NCI-H1694 treated with DMSO at 0.1 percent for 48 hours (cell line): ENCODE measurements at regions not wholly inside any gene's neighbourhood (a gene's known extent, or its start where the extent isn't known, plus 50 kb on each side); places are given as distances from the start of the nearest gene placed in this dataset.
"Not testable (repeated sequence)": the region's sequence is repeated elsewhere in the genome, so short reads cannot be mapped to it uniquely, and the experiment has no call there.

Experiments
- DNase-seq: peaks from one replicate; lab custom pipeline; 2025; lab: John Stamatoyannopoulos, UW

DNA sequence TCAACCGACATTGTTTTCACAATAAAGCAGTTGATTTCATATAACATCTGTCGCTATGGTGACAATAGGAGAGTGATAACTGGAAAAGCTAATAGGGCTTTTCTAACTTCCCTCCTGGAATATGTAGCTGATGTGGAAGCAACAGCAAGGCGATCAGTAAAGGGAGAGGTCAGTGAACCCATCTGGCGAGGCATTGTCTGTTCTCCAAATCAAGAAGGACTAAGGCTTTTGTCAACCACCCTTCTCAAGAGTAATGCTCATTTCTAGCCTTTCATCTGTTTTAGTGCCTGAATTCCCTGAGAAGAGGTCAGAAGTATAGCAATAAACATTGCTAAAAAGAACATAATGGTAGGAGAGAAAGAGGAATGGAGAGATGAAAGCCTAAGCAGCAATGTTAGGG lies 201.3 kb downstream of the AKAP7 start:
- no peak for DNase-seq

DNA sequence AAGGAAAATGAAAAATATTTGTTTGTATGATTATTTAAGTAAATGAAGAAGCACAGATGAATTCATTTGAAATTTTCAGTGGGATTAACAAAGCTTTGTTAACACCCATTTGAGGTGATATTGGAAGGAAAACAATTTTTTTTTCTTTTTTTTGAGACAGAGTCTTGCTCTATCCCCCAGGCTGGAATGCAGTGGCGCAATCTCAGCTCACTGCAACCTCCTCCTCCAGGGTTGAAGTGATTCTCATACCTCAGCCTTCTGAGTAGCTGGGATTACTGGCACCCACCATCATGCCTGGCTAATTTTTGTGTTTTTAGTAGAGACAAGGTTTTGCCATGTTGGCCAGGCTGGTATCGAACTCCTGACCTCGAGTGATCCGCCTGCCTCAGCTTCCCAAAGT lies 211.6 kb downstream of the AKAP7 start:
- DNase-seq, result not testable (repeated sequence)

DNA sequence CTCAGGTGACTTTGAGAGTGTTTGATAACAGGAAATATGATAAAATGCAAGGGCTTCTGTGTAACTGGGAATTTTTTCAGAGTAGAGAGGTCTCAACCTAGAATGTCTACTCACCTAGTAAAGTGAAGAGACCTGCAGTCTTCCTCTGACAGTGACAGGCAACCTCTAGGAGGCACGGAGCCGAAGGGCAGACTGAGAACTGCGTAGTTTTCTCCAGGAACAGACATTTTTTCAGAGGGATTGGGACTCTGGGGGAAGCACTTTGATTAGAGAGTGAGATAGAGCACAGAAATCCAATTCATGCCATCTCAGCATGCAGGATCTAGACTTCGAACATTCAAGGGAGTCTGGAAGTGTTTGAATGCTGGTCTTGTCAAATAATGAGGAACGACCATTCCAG lies 213.3 kb downstream of the AKAP7 start:
- no peak for DNase-seq

DNA sequence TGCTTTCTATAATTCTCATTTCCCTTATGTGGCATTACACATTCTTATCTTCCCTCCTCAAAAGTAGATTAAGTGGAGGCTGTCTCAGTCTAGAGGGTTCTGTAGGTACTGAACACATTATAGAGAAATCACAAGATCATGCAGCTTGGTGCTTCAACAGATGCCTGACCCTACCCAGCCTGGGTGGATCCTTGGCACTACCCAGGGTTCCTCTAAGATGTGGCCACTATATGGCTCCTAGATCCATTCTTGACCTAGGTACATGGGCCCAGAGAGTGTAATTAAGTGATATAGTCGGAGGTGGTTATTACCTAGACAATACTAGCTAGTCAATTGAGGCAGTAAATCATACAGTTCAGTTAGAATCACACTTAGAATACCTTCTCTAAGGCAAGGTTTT lies 213.9 kb downstream of the AKAP7 start:
- DNase-seq, result no peak

DNA sequence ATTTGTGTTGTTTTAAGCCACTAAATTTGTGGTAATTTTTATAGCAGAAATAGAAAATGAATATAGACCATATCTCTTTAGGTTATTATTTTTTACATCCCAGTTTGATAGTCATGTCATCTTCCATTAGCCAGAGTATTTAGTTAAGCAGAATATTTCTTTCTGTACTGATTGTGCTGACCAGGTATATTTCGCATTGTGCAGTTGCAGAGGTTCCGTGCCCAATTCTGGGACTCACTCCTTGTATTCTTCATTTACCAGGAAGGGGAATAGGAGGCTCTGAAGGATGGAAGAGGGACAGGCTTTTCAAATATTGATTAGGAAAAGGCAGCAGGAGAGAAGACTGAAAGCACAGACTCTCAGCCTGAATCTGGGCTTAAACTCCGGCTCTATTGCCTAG lies 217.8 kb downstream of the AKAP7 start:
- DNase-seq, result no peak

DNA sequence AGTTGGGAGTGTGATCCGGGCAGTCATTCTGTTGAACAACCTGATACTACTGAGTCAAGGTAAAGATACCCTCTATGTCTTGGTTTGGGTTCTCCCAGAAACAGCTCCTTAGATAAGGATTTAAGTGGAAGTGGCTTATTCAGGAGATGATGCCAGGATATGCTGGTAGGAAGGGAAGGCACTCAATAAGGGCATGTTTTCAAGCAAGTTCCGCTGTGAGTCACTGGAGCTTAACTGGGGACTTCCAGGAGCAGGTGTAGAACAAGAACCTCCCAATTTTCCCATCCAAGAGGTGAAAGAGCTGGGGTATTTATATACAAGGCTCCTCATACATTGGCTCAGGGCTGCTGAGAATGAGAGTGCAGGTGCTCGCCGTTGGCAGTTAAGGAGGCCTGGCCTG lies 218.6 kb downstream of the AKAP7 start:
- DNase-seq, result no peak

DNA sequence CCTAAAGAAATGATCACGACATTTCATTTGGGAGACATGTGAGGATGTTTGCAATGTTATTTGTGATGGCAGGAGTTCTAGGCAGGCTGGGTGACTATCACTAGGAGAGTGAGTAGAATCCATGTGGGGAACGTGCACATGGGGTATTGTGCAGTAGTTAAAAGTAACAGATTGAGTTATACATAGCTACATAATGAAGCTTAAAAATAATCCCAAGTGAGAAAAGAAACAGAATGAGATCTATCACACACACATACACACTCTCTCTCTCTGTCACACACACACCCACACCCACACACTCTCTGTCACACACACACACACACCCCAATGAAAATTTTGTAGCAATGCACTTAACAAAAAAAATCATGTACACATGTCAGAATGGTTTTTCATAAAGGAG lies 218.7 kb upstream of the ARG1 start:
- no peak for DNase-seq

DNA sequence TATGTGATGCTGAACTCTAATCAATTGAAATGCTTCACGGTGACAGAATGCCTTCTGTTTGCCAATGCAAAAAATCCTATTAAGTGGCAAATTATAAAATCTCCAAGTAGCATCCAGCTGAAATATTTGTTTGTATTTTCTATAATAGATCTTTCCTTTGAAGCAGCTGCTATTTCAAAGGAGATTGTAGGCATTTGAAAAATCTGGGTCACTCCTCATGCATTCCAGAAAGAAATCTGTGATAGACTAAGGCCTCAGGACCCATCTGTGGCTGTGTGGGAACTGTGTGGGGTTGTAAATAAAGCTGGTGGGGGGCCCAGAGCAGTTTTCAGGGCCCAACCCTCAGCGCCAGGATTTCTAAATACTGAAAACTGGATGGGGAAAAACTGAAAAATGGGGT lies 216.9 kb upstream of the ARG1 start:
- DNase-seq, result no peak

DNA sequence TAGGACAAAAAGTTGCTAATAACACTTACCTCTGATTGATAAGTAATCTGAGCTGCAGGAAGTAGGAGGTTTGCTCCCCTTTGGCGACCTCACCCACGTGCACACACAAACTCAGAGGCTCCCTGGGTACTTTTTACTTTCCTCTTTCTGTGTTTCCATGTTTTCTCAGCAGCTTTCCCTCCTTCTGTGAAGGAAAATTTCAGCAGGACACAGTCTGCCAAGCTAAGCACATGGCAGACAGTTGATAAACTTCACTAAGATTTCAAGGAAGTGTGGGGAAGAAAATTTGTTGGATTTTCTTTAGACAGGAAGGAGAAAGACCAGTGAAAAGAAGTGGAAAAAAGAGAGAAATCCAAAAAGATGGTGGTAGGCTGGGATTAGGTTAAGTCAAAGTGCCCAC lies 215.5 kb upstream of the ARG1 start:
- DNase-seq, result no peak

DNA sequence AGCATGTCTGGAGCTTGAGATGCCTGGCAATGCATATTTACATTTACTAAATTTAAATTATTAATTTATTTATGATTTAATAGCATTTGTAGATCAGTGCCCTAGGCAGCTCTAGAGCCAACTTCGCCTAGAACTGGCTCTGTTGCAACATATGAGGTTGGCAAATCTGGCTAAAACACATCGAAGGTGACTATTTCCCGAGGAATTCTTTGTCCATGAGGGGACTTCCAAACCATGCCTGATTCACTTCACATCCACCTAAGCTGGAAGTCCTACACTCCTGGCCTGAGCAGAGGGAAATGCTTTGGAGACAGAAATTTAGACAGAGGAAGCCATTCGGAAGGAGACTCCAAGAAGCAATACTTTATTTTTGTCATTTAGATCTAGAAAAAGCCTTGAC lies 211.0 kb upstream of the ARG1 start:
- no peak for DNase-seq

DNA sequence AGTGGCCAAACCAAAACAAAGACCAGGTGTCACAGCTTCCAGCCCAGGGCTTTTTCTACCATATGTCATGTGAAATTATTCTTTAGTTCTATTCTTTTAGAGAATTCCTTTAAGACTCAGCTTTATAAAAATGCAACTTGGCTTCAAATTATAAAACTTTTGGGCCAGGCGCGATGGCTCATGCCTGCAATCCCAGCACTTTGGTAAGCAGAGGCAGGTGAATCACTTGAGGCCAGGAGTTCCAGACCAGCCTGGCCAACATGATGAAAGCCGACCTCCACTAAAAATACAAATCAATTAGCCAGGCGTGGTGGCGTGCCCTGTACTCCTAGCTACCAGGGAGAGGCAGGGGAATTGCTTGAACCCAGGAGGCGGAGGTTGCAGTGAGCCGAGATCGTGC lies 210.3 kb upstream of the ARG1 start:
- DNase-seq, result no peak

DNA sequence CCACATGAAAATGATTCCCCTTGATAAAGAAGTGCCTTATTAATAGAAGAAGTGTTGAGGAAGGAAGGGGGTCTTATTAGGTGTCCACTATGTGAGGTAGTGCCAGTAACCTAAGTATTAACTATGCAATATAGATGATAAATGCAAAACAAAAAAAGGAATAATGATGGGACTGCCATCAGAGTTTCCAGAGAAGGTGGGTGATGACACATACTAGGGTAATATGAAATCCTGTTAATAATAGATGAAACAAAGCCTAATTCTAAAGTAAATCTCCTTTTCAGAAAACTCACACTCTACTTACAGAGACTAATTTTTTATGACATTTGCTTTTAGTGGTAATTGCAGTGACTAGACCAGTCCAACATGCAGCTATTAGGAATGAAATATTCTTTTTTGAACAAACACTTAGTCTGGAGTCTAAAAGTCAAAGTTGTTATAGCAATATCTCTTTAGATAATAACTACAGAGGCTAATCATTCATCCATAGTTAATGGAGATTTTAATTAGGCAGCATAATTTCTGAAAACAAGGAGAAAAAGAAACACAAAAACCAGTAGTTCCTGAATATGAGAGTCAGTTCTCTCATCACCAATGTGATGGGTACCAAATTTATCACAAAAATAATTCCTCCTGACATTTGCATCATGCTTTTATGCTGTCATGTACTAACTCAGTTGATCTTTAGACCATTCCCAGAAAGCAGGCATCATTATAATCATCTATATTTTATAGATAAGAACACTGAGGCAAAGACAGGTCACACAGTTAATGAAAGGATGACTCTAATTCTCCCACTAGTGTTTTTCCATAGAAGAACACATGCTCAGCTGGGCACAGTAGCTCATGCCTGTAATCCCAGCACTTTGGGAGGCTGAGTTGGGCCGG lies 208.8 kb upstream of the ARG1 start:
- no peak for DNase-seq

DNA sequence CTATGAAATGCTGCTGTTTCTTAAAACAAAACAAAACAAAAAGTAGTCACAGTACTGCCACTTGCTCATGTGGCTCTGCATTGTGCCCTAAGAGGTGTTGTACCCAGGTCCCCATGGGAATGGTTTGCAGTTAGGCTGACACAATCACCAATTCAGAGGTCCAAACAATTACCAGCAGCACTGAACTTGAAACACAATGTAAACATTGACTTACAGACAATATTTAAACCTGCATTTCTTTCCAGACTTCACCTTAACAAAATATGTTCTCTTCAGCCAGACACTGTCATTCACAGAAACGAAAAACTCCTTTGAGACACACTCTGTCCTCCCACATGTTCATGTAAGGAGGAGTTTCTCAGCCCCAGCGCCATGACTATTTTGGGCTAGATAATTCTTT lies 206.8 kb upstream of the ARG1 start:
- DNase-seq, result no peak

DNA sequence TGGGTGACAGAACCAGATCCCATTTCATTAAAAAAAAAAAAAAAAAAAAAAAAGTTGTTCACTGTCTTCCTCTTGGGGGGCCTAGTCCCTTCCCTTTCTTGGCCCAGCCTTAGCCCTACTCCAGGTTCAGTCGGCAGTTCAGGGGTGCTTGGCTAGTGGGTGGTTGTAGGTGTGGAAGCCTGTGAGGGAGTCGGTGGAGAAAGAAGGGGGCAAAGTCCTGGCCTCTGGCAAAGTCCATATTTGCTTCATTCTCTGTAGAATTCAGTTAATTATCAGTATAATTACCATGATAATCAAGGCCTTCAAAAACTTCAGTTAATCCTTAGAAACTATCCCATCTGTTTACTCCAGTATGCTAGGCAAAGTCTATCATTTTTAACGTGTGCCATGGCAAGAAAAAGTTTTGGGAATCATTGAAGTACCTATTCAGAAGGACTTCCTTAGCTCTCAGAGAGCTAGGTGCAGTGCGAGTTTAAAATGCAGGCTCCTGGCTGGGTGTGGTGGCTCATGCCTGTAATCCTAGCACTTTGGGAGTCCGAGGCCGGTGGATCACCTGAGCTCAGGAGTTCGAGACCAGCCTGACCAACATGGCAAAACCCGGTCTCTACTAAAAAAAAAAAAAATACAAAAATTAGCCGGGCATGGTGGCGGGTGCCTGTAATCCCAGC lies 205.7 kb upstream of the ARG1 start:
- no peak for DNase-seq

DNA sequence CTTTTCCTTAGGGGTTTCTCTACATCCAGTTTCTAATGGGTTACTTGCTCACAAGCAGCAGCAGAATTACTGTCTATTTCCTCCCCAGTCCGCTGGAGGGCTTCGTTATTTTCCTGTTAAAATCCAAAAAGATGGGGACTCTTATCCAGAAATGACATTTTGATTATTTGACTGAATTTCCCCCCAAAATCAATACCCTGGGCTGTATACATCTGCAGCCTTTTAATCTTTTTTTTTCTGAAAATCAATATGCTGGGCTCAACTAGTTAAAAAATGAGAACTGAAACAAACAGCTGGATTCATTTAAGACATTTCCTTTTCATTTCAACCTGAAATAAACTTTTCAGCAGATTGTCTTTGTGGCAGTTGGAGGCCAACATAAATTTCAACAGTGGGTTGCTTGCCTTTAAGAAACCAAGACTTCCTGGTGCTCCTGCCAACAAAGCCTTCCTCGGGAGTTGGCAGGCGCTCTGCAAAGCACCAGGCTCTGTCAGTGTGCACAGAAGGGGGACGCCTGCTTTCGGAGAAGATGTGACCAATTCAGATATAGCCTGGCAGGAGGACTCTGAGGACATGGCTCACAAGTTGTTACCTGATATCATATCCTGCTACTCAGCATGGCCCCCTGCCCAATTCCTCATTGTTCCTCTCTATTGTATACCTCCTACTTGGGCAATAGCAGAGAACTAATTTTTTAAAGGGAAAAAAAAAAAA lies 204.7 kb upstream of the ARG1 start:
- DNase-seq, result no peak

DNA sequence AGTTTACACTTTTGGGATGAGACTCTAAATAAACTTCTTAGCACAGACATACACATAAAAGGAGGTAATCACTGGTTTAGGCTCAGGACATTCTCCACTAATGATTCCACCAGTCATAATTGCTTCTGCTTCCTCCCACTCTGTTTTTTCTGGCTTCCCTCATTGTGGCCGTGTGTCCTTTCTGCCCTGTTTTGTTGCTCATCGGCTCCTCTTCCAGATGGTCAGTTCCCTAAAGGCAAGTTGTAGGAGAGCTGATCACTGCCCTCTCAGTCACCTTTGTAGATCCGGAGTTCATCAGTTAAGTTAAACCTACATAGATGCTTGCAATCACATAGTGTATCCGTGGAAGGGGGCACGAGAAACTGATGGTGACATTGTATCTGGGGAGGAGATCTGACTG lies 200.5 kb upstream of the ARG1 start:
- no peak for DNase-seq

DNA sequence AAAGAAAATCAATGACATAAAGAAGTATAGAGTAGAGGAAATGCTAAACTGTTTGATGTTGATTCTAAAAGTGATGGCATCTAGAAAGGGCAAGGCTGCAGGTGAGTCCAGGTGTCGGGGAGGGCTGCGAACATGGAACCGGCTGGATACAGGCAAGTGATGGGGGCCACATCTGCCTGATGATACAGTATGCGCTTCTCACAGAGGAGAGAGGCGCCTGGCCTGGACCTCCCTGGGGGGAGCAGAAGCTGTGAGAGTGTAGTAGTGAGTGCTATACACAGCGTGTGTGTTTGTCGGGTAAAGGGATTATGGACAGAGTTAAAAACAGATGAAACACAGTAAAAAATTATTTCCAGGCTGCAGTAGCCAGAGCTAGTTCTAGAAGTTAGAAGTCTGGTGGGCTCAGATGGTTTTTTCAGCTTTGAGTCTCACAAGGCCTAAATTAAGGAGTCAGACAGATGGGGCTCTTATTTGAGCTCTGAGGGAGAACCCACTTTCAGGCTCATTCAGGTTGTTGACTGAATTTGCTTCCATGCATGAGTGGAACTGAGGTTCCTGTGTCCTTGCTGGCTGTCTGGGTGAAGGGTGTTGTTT lies 195.8 kb upstream of the ARG1 start:
- DNase-seq, result no peak

DNA sequence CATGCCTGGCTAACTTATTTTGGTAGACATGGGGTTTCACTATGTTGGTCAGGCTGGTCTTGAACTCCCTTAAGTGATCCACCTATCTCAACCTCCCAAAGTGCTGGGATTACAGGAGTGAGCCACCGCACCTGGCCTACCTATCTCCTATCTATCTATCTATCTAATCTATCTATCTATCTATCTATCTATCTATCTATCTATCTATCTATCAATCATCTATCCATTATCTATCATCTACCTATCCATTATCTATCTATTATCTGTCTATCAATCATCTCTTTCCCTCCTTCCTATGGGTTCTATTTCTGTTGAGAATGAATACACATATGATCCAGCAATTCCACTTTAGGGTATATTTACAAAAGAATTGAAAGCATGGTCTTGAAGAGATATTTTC lies 194.2 kb upstream of the ARG1 start:
- no peak for DNase-seq

DNA sequence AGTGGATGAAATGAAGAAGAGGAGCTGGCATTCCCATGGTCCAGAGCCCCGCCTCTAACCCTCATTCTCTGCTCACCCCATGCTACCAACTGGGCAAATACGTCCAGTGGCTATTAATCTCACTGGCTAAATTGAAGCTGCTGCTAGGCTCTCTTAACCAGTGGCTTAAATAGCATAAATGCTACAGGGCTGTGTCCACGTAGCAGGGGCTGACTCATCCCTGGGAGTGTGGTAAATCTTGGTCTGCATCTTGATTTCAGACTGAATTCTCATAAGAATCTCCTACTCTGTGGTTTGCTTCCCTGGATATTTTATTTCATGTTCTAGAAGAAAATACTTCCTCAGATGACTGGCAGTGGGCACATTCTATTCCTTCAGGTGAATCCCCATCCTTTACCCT lies 193.1 kb upstream of the ARG1 start:
- DNase-seq, result no peak

DNA sequence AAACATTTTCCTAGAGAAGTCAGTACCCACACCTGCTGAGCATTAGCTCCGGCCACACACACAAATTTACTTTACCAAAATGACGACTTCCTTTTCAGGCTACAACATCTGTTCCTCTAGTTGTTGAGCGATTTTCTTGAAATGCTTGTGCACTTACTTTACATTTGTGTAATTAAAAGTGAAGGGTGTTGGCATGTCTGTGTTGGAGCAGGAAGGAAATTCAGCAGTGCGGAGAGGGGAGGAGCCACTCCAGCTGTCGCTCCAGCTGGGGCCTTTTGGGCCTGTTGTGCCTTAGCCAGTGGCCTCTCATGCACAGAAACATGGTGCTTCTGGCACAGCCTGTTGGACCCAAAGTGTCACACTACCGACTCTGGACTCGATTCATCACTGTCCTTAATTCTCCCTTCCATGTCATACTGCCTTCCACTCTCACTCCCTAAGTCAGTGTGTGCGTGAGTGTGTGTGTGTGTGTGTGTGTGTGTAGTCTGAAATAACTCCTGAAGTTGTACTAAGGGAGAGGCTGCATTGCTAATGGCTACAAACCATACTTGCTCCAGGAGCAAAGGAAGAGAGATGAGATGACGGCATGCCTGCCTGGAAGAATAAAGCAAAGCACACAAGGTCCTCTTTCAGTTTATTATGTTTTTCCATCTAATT lies 191.8 kb upstream of the ARG1 start:
- DNase-seq, result no peak

DNA sequence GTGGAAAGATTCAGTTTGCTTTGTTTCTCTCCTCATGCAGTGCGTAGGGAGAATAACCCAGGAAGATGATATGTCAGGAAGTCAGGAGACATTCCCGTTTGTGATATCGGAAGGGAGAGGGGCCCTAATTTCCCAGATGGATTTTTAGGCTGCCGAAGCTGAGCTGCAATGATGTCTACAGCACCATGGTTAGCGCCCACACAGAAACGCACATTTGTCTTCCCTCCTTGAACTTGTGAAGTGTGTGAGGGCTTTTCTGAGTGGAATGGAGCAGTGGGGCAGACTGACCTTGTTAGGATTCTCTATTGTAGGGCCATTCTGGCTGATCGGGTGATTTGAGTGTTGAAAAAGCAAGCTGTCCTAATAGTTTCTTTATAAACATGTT lies 191.3 kb upstream of the ARG1 start:
- no peak for DNase-seq

DNA sequence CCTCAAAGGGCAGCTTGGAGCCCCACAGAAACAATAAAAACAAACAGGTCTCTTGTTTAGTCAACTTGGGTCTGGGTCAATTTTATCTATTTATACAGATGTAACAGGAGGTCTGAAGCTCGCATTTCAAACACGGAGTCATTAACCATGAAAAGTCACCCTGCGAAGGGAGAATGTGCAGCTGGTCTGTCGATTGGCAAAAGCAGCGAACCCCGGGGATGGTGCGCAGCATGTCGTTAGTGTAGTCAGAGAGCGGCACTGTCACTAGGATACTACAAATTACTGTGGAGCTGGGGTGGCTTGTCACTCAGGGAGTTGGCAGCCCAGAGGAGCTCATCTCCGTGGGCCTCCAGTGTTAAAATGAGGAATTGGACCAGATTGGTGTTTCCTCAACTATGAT lies 190.4 kb upstream of the ARG1 start:
- no peak for DNase-seq
